Tibial artery (tissue), 4 donors: ENCODE measurements at regions not wholly inside any gene's neighbourhood (a gene's known extent, or its start where the extent isn't known, plus 50 kb on each side); places are given as distances from the start of the nearest gene placed in this dataset.

Source experiments
- DNase-seq, 2 donors: peaks; one replicate each; pipeline ENCODE4 v3.0.0-alpha.2; 2019
- H3K27ac ChIP-seq, 2 donors: fragments of 200-600 bp; sonication (generic) in 1 of 2; 1 replicate in 1 of 2; 2 replicates in 1 of 2; pipeline ENCODE4 v1.5.1; 2018 to 2019; ENCODE audit warnings: mild to moderate bottlenecking in 1 of 2
- H3K27me3 ChIP-seq, 2 donors: fragments of 200-600 bp; sonication (generic) in 1 of 2; one replicate each; pipeline versions ENCODE4 v1.5.1 to v1.6.0; 2016 to 2019
- H3K36me3 ChIP-seq, 3 donors: fragments of 200-600 bp; sonication (generic) in 2 of 3; one replicate each; pipeline ENCODE4 v1.5.1; 2016 to 2019; ENCODE audit warnings: mild to moderate bottlenecking in 2 of 3
- H3K4me1 ChIP-seq, 4 donors: fragments of 200-600 bp; sonication (generic) in 2 of 4; 1 replicate in 3 of 4; 2 replicates in 1 of 4; pipeline ENCODE4 v1.5.1; 2016 to 2019
- H3K4me3 ChIP-seq, 2 donors: fragments of 200-600 bp; sonication (generic) in 1 of 2; 1 replicate in 1 of 2; 2 replicates in 1 of 2; pipeline ENCODE4 v1.5.1; 2018 to 2019; ENCODE audit warnings: mild to moderate bottlenecking in 2 of 2
- H3K9me3 ChIP-seq, 3 donors: fragments of 200-600 bp; sonication (generic) in 1 of 3; one replicate each; pipeline ENCODE4 v1.5.1; 2016 to 2019
- intact Hi-C: fragments of 100-400 bp; cut with DNase I; formaldehyde crosslinking; loops from one replicate; pipeline ENCODE4 v1.15.0; 2023; ENCODE audit warnings: low total_unique reads
- TF ChIP-seq, protein P1 (sequence below), 2 experiments: fragments of 200-600 bp in 1 of 2; fragments of 450-650 bp in 1 of 2; IDR thresholded peaks; one replicate each; pipeline ENCODE4 v1.5.1; 2017 to 2019; ENCODE audit warnings: antibody characterized with exemption in 2 of 2, mild to moderate bottlenecking in 1 of 2, moderate library complexity in 1 of 2

DNA sequence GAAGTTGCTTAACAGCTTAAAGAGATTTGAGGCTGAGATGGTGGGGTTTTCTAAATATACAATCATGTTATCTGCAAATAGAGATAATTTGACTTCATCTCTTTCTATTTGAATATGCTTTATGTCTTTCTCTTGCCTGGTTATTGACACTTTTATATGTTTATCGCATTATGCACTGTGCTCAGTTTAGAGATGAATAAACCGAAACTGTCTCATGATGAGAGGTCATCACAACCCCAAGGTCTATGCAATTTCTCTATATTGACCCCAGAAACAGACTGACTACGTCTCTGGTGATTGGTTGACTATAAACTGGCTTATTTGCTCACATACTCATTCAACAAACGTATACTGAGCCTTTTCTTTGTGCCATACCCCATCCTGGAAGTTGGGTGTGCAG, 117.9 kb upstream of the NRIP1 start:
- Histone ChIP-seq H3K4me1 (no peaks in the 10 kb centered on the region), H3K27ac (no peak overlapping the region), H3K9me3 (no peaks in the 10 kb centered on the region), H3K27me3 (no peaks in the 10 kb centered on the region), H3K36me3 (no peaks in the 10 kb centered on the region), H3K4me3 (no peak overlapping the region)
- DNase-seq = no peak
- intact Hi-C loops = no loop called here
- TF ChIP-seq, protein P1, sequence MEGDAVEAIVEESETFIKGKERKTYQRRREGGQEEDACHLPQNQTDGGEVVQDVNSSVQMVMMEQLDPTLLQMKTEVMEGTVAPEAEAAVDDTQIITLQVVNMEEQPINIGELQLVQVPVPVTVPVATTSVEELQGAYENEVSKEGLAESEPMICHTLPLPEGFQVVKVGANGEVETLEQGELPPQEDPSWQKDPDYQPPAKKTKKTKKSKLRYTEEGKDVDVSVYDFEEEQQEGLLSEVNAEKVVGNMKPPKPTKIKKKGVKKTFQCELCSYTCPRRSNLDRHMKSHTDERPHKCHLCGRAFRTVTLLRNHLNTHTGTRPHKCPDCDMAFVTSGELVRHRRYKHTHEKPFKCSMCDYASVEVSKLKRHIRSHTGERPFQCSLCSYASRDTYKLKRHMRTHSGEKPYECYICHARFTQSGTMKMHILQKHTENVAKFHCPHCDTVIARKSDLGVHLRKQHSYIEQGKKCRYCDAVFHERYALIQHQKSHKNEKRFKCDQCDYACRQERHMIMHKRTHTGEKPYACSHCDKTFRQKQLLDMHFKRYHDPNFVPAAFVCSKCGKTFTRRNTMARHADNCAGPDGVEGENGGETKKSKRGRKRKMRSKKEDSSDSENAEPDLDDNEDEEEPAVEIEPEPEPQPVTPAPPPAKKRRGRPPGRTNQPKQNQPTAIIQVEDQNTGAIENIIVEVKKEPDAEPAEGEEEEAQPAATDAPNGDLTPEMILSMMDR (IDR thresholded peaks at IDR 0.05) = no peak

DNA sequence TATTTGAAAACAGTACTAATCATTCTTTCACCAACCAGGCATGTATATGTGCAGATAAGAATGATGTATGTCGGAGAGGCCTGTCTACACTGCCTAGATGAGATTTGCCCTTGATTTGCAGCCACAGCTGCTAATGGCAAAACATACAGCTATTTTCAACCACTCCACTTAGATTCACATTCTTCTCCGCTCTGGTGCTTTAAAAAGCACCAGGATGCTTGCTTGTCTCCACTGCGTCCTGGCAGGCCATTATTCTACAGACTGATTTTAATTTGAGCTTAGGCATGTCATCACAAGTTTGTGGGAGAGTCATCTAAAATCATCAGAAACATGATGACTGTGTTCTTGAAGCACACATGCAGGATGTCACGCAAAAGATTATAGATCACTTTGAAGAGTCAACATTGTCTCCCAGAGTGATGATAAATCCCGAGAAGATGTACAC, 119.0 kb upstream of the NRIP1 start:
- Histone ChIP-seq H3K27ac (no peak overlapping the region), H3K27me3 (no peaks in the 10 kb centered on the region), H3K4me1 (no peaks in the 10 kb centered on the region), H3K4me3 (no peak overlapping the region), H3K9me3 (no peaks in the 10 kb centered on the region), H3K36me3 (no peaks in the 10 kb centered on the region)
- no peak for DNase-seq
- TF ChIP-seq, protein P1 (IDR thresholded peaks at IDR 0.05) = no peak
- intact Hi-C loops = no loop called here

DNA sequence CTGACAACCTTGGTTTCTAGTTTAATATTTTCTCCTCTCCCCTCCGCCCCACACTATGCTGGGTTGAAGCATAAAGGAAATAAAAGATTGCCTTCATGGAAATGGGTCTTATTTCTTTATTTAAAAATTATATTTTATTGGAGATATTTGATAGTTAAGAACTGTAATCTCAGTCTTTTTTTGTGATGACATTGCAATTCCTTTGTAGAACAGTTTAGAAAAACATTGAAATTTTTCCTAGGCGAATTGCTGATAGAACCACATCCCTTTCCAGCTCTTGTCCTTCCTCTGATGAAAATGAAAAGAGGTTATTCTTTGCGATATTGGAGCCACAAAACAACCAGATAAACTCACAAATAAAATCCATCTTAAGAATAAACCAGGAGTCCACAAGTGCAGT, 125.6 kb upstream of the NRIP1 start:
- no peaks in the 10 kb centered on the region for H3K27me3 ChIP-seq
- DNase-seq = no peak
- no peak overlapping the region for H3K4me3 ChIP-seq
- no peaks in the 10 kb centered on the region for H3K36me3 ChIP-seq
- no peak overlapping the region for H3K27ac ChIP-seq
- intact Hi-C loops = loop anchor here (10.0 kb wide), 1 partner anchor 206 kb away; no protein-coding TSS in a partner anchor
- TF ChIP-seq, protein P1 (IDR thresholded peaks at IDR 0.05) = no peak
- H3K9me3 ChIP-seq = no peaks in the 10 kb centered on the region
- H3K4me1 ChIP-seq = no peaks in the 10 kb centered on the region

DNA sequence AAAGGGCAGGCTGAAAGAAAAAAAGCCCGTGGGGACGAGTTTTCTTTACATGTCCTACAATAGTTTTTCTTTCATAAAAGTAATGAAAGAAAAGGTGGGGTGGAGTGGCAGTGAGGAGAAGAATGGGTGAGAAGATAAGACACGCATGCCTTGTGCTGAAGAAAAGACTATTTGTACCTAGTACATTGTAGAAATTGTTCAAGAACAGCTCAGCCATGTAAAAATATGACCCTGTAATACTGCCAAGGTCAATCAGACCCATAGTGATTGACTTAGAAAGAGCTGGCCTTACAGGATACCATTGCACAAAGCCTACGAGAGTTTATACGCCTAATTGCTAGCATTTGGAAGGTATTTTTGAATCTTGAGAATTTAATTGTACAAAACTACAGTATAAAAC, 126.0 kb upstream of the NRIP1 start:
- Histone ChIP-seq H3K9me3 (no peaks in the 10 kb centered on the region), H3K27ac (no peak overlapping the region), H3K4me3 (no peak overlapping the region), H3K4me1 (no peaks in the 10 kb centered on the region), H3K36me3 (no peaks in the 10 kb centered on the region), H3K27me3 (no peaks in the 10 kb centered on the region)
- no peak for DNase-seq
- intact Hi-C loops = loop anchor here (10.0 kb wide), 1 partner anchor 206 kb away; no protein-coding TSS in a partner anchor
- TF ChIP-seq, protein P1 (IDR thresholded peaks at IDR 0.05) = no peak

DNA sequence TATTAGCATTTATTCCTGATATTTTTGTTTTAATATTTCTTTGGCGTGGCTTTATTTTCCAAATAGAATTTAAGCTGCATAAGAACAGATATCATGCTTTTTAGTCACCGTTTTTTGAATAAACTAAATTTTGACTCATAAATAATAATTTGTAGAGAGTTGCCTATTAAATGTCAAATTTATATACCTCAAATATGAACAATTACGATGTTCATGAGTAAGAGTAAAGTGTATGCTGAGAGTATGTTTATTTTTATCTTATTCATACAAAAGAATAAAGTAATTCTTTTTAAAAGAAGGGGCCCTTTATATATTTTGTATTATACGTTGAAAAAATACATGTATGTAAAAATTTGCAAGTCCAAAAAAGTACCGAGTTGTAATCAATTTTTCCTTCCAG, 126.5 kb upstream of the NRIP1 start:
- DNase-seq = no peak
- intact Hi-C loops = loop anchor here (10.0 kb wide), 1 partner anchor 207 kb away; no protein-coding TSS in a partner anchor
- Histone ChIP-seq H3K4me3 (no peak overlapping the region), H3K9me3 (no peaks in the 10 kb centered on the region), H3K27me3 (no peaks in the 10 kb centered on the region), H3K4me1 (no peaks in the 10 kb centered on the region), H3K27ac (no peak overlapping the region), H3K36me3 (no peaks in the 10 kb centered on the region)
- TF ChIP-seq, protein P1 (IDR thresholded peaks at IDR 0.05) = no peak

DNA sequence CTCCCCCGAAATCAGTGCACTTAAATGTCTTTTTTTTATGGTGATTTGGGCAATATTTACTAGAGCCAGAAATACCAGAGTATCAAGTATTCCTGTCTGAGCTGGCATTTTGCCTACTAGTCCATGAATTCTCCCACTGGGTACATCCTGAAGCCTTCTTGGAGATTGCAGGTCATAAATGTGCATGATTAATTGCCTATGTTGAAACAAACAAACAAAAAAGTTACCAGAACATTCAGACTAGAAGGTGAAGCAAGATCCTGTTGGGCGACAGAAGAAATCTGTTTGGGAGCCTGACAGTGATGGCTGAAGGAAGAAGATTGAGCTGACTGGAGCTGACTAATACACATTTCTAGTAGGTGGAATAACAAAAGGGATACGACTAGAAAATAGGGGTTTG, 127.4 kb upstream of the NRIP1 start:
- intact Hi-C loops = loop anchor here (10.0 kb wide), 1 partner anchor 207 kb away; no protein-coding TSS in a partner anchor
- Histone ChIP-seq H3K27me3 (no peaks in the 10 kb centered on the region), H3K9me3 (no peaks in the 10 kb centered on the region), H3K4me3 (no peak overlapping the region), H3K36me3 (no peaks in the 10 kb centered on the region), H3K4me1 (no peaks in the 10 kb centered on the region), H3K27ac (no peak overlapping the region)
- TF ChIP-seq, protein P1 (IDR thresholded peaks at IDR 0.05) = no peak
- no peak for DNase-seq
